ENCODE measurements at regions not wholly inside any gene's neighbourhood (a gene's known extent, or its start where the extent isn't known, plus 50 kb on each side); places are given as distances from the start of the nearest gene placed in this dataset.

- no peaks in the 10 kb centered on the region for H3K27me3 ChIP-seq (ENCODE audit: insufficient read depth, low read length)
- no peak for TF ChIP-seq CTCF (conservative IDR thresholded peaks at IDR 0.05)
- H3T11ph ChIP-seq (ENCODE audit: low read length) = no peak overlapping the region
- no peak overlapping the region for H2AK5ac ChIP-seq (ENCODE audit: insufficient read length, low read length)
- H3K23ac ChIP-seq (ENCODE audit: insufficient read length, low read depth, low read length) = no peak overlapping the region
- H4K91ac ChIP-seq (ENCODE audit: insufficient read length, low read depth, low read length) = no peak overlapping the region
- no peaks in the 10 kb centered on the region for H3K79me2 ChIP-seq (ENCODE audit: insufficient read depth, low read length)
- Mint-ChIP-seq H3K27me3 (ENCODE audit: low read depth) (no peaks in the 10 kb centered on the region), H3K4me3 (no peak overlapping the region), H3K4me1 (peaks cover 0 to 3% of the 10 kb centered on the region in 2 experiments; a peak in 1 of 4 replicates), H3K36me3 (ENCODE audit: insufficient read depth in 1 of 3, low read depth in 3 of 3) (peaks cover 0 to 2% (median 0%) of the 10 kb centered on the region in 3 experiments; a peak in 2 of 7 replicates), H3K9me3 (peaks cover 7 to 8% of the 10 kb centered on the region in 2 experiments; a peak in 3 of 5 replicates), H3K27ac (no peak overlapping the region)
- no peaks in the 10 kb centered on the region for H3K79me1 ChIP-seq (ENCODE audit: insufficient read depth, low read depth, low read length, poor library complexity, severe bottlenecking)
- no peak overlapping the region for H3K4ac ChIP-seq (ENCODE audit: low read depth, low read length)
- H3K56ac ChIP-seq (ENCODE audit: insufficient read length, low read depth, low read length) = no peak overlapping the region
- no peak overlapping the region for H4K5ac ChIP-seq (ENCODE audit: insufficient read length, low read depth, low read length)
- H2BK120ac ChIP-seq (ENCODE audit: low read depth, low read length, poor library complexity, severe bottlenecking) = no peak overlapping the region
- H3K18ac ChIP-seq (ENCODE audit: insufficient read length, low read depth, low read length) = no peak overlapping the region
- H3K23me2 ChIP-seq (ENCODE audit: insufficient read length, low read depth, low read length, poor library complexity, severe bottlenecking) = no peaks in the 10 kb centered on the region
- no peak overlapping the region for H2BK5ac ChIP-seq (ENCODE audit: insufficient read length, low read length)
- no peaks in the 10 kb centered on the region for H3K9me3 ChIP-seq (ENCODE audit: control insufficient read depth, low read depth, low read length)
- H3K14ac ChIP-seq (ENCODE audit: insufficient read depth, low read length) = no peak overlapping the region
- no peak for DNase-seq
- no CpG with 5 or more reads among the region's 2 CpGs for WGBS (ENCODE audit: extremely low coverage, insufficient read length, low lambda C conversion rate)
- no peak overlapping the region for H2AFZ ChIP-seq (ENCODE audit: low read length)
- no peak overlapping the region for H3K4me2 ChIP-seq (ENCODE audit: insufficient read depth, insufficient read length, low read length)
- no peaks in the 10 kb centered on the region for H4K20me1 ChIP-seq (ENCODE audit: control insufficient read depth, insufficient read depth, insufficient read length)
- H2BK12ac ChIP-seq (ENCODE audit: insufficient read length, low read depth, low read length) = no peak overlapping the region
- H3K27ac ChIP-seq (ENCODE audit: insufficient read length, low read depth, low read length) = no peak overlapping the region
- H3K9ac ChIP-seq (ENCODE audit: extremely low read depth, insufficient read length, low read length) = no peak overlapping the region
- no peak overlapping the region for H2BK20ac ChIP-seq (ENCODE audit: low read depth, low read length, poor library complexity, severe bottlenecking)
- H3K4me1 ChIP-seq (ENCODE audit: insufficient read depth, low read length) = no peaks in the 10 kb centered on the region
- no peak overlapping the region for H2BK15ac ChIP-seq (ENCODE audit: low read depth, low read length)
- no peak overlapping the region for H4K8ac ChIP-seq (replicated peaks; ENCODE audit: insufficient read length, low read depth, low read length)
Observed at GRCh38 chr6:120648713-120649112, 685.6 kb downstream of the TBC1D32 start.

All from H9 (cell line).